Kidney tubule cell (primary cell): ENCODE measurements at regions not wholly inside any gene's neighbourhood (a gene's known extent, or its start where the extent isn't known, plus 50 kb on each side); places are given as distances from the start of the nearest gene placed in this dataset.
"Not testable (repeated sequence)": the region's sequence is repeated elsewhere in the genome, so short reads cannot be mapped to it uniquely, and the experiment has no call there.

Source experiments
- DNase-seq: peaks from one replicate; pipeline ENCODE4 v3.0.0-alpha.2; 2018; ENCODE audit warnings: low spot score

DNA sequence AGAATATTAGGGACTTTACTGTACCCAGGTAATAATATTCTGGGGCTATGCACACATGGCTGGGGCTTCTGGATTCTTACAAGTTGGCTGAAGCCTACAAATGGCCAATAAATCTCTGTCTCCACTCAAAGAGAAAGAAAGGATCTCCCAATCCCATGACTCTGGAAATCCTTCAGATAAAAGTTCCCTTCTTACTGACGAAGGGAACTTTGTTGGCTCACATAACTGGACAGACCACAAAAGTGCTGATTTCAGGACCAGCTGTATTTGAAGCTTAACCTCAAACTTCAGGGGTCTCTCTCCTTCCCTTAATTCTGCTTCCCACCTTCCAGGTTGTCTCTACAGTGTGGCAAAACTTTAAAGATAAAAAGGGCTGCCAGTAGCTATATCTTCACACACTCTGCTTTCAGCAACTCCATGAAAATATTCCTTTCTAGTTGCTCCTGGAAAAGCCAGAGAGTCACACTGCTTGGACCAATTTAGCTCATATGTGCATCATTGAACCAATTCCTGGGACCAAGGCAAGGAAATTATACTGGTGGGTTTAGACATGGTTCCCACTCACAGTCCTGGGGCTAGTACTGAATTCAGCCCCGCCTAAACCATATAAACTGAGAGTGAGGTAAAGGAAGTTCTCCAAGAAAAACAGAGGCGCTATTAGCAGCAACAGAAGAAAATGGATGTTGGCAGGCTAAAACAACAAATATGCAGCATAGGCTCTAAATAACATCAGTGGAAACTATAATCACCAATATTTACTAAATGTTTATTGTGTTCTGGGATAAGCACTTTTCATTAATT lies 290.0 kb upstream of the GADL1 start:
- no peak for DNase-seq

- DNase-seq: peak; percentile 17
Observed at GRCh38 chr3:31185062-31185357, 290.5 kb upstream of the GADL1 start.

DNA sequence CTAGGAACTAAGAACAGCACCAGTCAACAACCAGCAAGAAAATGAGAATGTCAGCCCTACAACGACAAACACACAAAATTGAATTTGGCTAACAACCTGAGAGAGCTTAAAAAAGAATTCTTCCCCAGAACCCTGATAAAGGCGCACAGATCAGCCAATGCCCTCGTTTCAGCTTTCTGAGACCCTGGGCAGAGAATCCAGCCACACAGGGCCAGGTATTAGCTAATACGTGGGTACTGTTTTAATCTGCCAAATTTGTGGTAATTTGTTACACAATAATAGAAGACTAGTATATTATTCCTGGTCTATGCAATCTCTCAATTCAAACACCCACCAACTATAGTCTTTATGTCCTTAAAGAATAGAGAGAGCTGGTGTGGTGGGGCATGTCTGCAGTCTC lies 291.6 kb upstream of the GADL1 start:
- DNase-seq: no peak

DNA sequence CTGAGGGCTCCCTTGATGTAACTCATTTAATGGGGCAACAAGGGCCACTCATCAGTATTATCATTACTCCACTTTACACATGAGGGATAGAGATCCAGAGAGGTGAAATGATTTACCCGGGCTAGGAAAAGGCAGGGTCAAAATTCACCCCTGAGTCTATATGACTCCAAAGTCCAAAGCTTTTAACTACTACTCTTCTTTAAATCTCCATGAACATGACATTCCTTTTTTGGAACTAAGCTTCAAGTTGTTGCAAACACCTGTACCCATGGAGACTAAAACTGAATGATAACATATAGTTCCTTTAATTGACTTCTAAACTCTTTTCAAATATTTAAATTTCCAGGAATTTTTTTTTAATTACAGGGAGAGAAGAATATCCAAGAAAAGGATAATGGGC lies 292.9 kb upstream of the GADL1 start:
- DNase-seq: no peak

DNA sequence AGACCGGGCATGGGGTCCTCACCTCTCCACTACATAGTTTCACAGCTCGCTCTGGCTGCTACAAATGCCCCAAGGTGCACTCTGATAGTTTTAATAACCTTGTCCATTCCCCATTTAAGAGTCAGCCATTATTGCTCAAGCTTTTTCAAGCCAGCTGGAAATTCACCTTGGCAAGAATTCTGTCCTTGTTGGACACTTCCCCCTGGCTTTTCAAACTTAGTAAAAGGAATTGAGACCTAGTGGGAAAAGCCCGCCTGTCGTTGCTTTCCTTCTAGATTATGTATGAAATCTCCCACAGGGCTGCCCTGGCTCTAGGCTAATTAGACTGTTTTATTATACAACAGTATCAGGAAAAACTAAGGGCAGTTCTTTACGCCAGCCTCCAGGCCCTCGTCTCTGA lies 293.7 kb upstream of the GADL1 start:
- DNase-seq: no peak

- DNase-seq: no peak
Observed at GRCh38 chr3:31189330-31189729, 294.9 kb upstream of the GADL1 start.

DNA sequence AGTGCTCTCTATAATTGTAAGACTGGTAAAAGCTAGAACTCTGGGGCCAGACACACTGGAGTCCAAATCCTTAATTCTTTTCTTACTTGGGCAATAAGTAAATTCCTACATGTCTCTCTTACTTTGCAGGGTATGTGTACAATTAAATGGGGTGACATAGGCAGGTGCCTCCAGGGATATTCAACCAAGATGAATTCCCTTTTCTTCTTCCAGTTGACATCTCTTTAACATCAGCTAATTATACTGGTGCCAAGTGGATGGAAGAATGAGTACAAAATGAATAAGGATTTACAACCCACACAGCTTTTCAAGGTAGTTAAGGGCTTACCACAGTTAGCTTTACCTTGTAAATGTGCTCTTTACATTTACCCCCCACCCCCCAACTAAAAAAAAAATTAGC lies 295.5 kb upstream of the GADL1 start:
- no peak for DNase-seq

DNA sequence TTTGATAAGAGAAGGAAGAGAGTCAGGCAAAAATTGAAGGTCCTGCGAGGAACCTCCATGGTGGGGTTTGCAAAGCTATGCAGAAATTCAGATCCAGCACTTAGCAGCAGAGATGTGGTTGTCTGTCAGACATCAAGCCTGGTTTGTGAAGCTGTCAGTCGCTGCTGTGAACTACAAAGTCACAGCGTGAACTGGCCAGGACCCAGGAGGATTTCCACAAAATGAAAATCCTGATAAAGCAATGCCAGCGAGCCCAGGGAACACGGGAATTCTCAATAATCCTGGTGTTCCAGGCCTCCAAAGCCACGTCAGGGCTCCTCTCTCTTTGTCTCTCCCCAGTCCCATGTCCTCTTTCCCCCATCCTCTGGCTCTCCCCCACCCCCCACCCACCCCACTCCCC lies 296.9 kb upstream of the GADL1 start:
- no peak for DNase-seq

- no peak for DNase-seq
Observed at GRCh38 chr3:31193429-31193828, 299.0 kb upstream of the GADL1 start.

GRCh38 chr3:31193871-31194270 lies 299.4 kb upstream of the GADL1 start:
- no peak for DNase-seq

- DNase-seq: no peak
Observed at GRCh38 chr3:31196261-31196660, 301.8 kb upstream of the GADL1 start.

GRCh38 chr3:31196881-31197364 lies 302.5 kb upstream of the GADL1 start:
- DNase-seq: peak; percentile 13

- no peak for DNase-seq
Observed at GRCh38 chr3:31197941-31198340, 303.5 kb upstream of the GADL1 start.

DNA sequence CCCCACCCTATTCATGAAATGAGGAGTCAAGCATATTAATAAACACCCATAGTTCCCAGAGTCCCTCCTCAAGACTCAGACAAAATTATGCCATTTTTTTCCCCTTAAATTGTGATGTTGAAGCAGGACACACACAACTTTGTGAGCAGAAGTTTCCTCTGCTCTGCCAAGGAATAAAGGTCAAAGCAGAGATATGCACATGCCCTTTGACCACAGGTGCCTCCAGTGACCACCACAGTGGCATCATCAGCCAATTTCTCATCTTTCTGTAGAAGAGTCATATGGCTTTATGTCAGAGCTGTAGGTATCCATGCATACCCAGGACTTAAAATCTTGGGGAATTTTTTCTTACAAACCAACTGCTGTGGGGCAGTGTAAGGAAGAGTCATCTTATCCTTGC lies 304.4 kb upstream of the GADL1 start:
- DNase-seq: no peak

DNA sequence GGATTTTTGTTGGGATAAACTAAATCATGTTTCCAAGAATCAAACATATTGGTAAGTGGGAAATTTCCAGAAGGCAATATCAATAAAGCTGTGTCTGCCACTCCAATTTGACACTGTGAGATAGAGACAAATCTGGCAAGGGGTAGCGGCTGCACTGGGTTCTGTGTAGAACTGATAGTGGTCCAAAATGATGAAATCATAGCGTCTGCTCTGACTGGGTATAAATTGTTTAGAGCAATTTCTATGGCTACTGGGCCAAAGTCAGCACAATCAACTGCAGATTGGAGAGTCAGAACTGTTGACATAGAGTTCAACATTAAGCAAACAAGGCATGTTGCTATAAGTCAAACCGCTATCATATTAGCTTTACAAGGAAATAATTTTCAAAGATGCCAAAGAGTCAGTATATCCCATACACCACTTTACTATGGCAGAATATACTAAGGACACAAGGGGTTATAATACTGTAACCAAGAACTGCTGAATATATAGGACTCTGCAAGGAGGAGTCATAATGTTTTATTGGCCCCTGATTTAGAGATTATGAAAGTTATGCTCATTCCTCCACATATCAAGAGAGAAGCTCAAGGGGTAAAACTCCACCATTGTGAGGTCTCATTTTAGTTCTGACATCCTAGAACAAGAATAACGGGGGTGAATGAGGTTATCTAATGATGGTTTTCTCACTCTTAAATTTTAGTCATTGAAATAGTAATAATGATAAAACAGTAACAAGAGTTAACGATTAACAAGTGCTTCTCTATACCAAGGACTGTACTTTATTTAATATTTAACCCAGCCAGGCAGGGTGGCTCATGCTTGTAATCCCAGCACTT lies 309.7 kb upstream of the GADL1 start:
- peak; percentile 47 for DNase-seq

DNA sequence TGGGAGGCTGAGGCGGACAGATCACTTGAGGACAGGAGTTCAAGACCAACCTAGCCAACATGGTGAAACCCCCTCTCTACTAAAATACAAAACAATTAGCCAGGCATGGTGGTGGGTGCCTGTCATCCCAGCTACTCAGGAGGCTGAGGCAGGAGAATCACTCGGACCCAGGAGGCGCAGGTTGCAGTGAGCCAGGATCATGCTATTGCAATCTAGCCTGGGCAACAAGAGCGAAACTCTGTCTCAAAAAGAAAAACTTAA lies 310.3 kb upstream of the GADL1 start:
- not testable (repeated sequence) for DNase-seq

DNA sequence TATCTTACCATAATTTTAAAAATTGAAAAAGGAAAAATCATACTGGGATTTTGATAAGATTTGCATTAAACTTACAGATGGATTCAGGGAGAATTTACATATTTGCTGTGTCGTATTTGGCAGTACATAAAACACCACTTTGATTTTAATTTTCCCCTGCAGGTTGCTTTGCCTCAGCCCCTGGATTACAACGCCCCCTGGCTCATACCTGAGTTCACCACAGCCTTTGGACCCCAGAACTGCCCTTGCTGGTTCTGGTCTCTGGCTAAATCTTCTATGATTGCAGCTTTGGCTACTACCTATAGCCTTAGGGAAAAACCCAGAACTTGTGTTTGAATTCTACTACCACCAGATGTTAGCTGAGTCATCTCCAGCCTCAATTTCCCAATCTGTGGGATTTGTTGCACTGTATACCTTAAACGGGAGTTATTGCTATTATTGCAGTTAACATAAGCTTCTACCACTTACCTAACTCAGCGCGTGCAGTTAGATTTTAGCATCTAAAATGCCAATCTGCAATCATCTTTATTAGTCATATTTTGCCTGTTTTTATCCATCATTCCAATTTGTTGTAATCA lies 315.7 kb upstream of the GADL1 start:
- DNase-seq: no peak

- DNase-seq: no peak
Observed at GRCh38 chr3:31213869-31214486, 318.7 kb upstream of the STT3B start.

GRCh38 chr3:31218082-31218481 lies 314.6 kb upstream of the STT3B start:
- no peak for DNase-seq

GRCh38 chr3:31219131-31219843 lies 313.4 kb upstream of the STT3B start:
- no peak for DNase-seq

DNA sequence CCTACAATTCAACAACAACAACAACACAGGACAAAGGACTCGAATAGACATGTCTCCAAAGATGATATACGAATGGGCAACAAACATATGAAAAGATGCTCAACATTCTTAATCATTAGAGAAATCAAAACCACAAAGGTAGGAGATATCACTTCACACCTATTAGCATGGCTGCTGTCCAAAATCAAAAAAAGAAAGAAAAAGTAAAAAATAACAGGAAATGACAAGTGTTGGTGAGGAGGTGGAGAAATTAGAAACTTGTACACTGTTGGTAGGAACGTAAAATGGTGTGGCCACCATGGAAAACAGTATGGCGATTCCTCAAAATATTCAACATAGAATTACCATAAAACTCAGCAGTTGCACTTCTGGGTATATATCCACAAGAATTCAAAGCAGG lies 312.3 kb upstream of the STT3B start:
- no peak for DNase-seq

DNA sequence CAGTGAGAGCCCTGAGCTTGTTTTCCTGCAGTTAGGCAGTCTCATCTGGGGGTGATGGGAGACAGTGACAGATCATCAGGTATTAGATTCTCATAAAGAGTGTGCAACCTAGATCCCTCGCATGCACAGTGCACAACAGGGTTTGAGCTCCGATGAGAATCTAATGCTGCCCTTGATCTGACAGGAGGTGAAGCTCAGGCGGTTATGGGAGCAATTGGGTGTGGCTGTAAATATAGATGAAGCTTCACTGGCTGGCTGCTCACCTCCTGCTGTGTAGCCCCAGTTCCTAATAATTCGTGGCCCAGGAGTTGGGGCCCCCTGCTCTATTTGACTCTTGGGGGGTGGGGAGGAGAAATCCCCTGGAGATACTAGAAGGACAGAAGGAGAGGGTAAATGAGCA lies 309.4 kb upstream of the STT3B start:
- DNase-seq: no peak
